ENCODE measurements at regions not wholly inside any gene's neighbourhood (a gene's known extent, or its start where the extent isn't known, plus 50 kb on each side); places are given as distances from the start of the nearest gene placed in this dataset.

DNA sequence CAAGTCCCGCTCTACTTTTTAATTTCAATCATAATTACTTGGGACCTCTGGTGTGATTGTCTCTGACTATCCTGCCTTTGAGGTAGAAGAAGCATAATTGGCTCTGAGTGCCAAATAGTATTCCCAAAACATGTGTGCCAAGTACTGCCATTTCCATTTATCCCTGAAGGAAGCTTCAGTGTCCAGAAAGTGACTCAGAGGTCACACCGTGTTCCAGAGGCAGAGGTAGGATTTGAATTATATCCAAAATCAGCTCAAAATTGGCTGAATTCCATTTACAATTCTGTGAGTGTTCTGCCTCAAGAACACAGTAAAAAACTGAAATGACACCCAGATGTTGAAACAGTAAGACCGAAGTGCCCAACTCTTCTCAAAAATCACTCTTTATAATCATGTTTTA, 255.3 kb downstream of the RSL24D1 start:
- TF ChIP-seq FOXM1 (IDR thresholded peaks at IDR 0.05; ENCODE audit: borderline replicate concordance) (no peak), SP1 (IDR thresholded peaks at IDR 0.05) (no peak), ARNT (IDR thresholded peaks at IDR 0.05) (no peak), BHLHE40 (IDR thresholded peaks at IDR 0.05; ENCODE audit: borderline replicate concordance) (no peak), PKNOX1 (IDR thresholded peaks at IDR 0.05) (no peak), TARDBP (IDR thresholded peaks at IDR 0.05) (no peak), HDGF (IDR thresholded peaks at IDR 0.05; ENCODE audit: borderline replicate concordance) (no peak)

All from HEK293T (cell line).